Neural progenitor cell (in vitro differentiated cells): ENCODE measurements at regions not wholly inside any gene's neighbourhood (a gene's known extent, or its start where the extent isn't known, plus 50 kb on each side); places are given as distances from the start of the nearest gene placed in this dataset.

Experiments used
- DNase-seq: peaks from one replicate; pipeline ENCODE4 v3.0.0-alpha.2; 2016; ENCODE audit warnings: low spot score
- H2AFZ ChIP-seq: fragments of 200-600 bp; sonication (generic); replicated peaks from 2 replicates; pipeline ENCODE4 v1.6.1; 2016; ENCODE audit warnings: antibody characterized with exemption
- H3F3A ChIP-seq: fragments of 200-600 bp; sonication (generic); 2 replicates; pipeline ENCODE4 v1.6.1; 2016; ENCODE audit warnings: antibody characterized with exemption, low read depth
- H3K27ac ChIP-seq: fragments of 200-600 bp; sonication (generic); 2 replicates; pipeline ENCODE4 v1.5.1; 2016; ENCODE audit warnings: mild to moderate bottlenecking
- H3K27me3 ChIP-seq: fragments of 200-600 bp; sonication (generic); 2 replicates; pipeline ENCODE4 v1.6.1; 2016; ENCODE audit warnings: mild to moderate bottlenecking, moderate library complexity
- H3K36me3 ChIP-seq: fragments of 200-600 bp; sonication (generic); 2 replicates; pipeline ENCODE4 v1.5.1; 2016
- H3K4me1 ChIP-seq: fragments of 200-600 bp; sonication (generic); 2 replicates; pipeline ENCODE4 v1.6.1; 2016; ENCODE audit warnings: mixed run types
- H3K4me2 ChIP-seq: fragments of 200-600 bp; sonication (generic); 2 replicates; pipeline ENCODE4 v1.6.1; 2016
- H3K4me3 ChIP-seq: fragments of 200-600 bp; sonication (generic); 2 replicates; pipeline ENCODE4 v1.5.1; 2016
- H3K79me2 ChIP-seq: fragments of 200-600 bp; sonication (generic); 2 replicates; pipeline ENCODE4 v1.6.1; 2016; ENCODE audit warnings: low read depth
- H3K9ac ChIP-seq: fragments of 200-600 bp; sonication (generic); 2 replicates; pipeline ENCODE4 v1.6.1; 2016
- H3K9me3 ChIP-seq: fragments of 200-600 bp; sonication (generic); 2 replicates; pipeline ENCODE4 v1.5.1; 2016; ENCODE audit warnings: low read depth
- H4K20me1 ChIP-seq: fragments of 200-600 bp; sonication (generic); 2 replicates; pipeline ENCODE4 v1.6.1; 2016; ENCODE audit warnings: low read depth
- H3K27ac Mint-ChIP-seq: 3 replicates; pipeline ENCODE4 v1.8.0; 2021; ENCODE audit warnings: mixed read lengths
- H3K27me3 Mint-ChIP-seq: 2 replicates; pipeline ENCODE4 v1.8.0; 2022; ENCODE audit warnings: low read depth, mild to moderate bottlenecking, inconsistent platforms, moderate library complexity, mixed read lengths; ENCODE audit not compliant: insufficient read depth
- H3K36me3 Mint-ChIP-seq: 3 replicates; pipeline ENCODE4 v1.8.0; 2021; ENCODE audit warnings: mixed read lengths
- H3K4me1 Mint-ChIP-seq: 3 replicates; pipeline ENCODE4 v1.8.0; 2021; ENCODE audit warnings: mixed read lengths
- H3K4me3 Mint-ChIP-seq: 3 replicates; pipeline ENCODE4 v1.8.0; 2021; ENCODE audit warnings: mild to moderate bottlenecking, moderate library complexity, mixed read lengths
- H3K9me3 Mint-ChIP-seq: 3 replicates; pipeline ENCODE4 v1.8.0; 2020; ENCODE audit warnings: mixed read lengths
- EZH2 ChIP-seq: fragments of 200-600 bp; sonication (generic); IDR thresholded peaks from 2 replicates; pipeline ENCODE4 v1.6.1; 2017; ENCODE audit warnings: antibody characterized with exemption, mild to moderate bottlenecking, moderate library complexity
- EZH2phosphoT487 ChIP-seq: fragments of 200-600 bp; sonication (generic); IDR thresholded peaks from 2 replicates; pipeline ENCODE4 v1.6.1; 2017; ENCODE audit warnings: antibody characterized with exemption
- TF ChIP-seq, protein P1 (sequence below): fragments of 200-600 bp; sonication (generic); IDR thresholded peaks from 2 replicates; pipeline ENCODE4 v1.5.1; 2017; ENCODE audit warnings: antibody characterized with exemption, mild to moderate bottlenecking

DNA sequence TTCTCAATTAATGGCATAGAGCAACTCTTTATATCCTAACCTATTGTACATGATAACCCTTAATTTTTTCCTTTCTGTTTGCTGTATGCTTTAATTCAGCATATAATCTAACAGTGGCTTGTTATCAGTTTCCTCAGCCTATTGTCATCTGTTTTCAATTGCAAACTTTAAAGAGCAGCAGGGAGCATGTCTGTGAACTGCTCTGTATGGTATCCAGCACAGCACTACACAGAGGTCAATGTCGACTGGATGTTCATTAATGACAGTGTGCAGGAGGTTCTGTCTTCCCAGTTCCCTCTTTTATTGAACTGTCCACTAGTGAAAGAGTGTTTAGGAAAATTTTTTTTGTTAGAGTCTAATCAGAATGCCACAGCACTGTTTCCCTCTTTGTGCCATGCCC lies 609.1 kb downstream of the SOX5 start:
- DNase-seq = no peak
- Histone ChIP-seq H2AFZ (no peak overlapping the region), H3K9me3 (no peaks in the 10 kb centered on the region), H3F3A (no peaks in the 10 kb centered on the region), H3K36me3 (no peaks in the 10 kb centered on the region), H3K27ac (no peak overlapping the region), H3K79me2 (no peaks in the 10 kb centered on the region), H4K20me1 (no peaks in the 10 kb centered on the region), H3K4me2 (no peak overlapping the region), H3K4me1 (peaks cover 5% of the 10 kb centered on the region), H3K27me3 (no peaks in the 10 kb centered on the region), H3K4me3 (no peak overlapping the region), H3K9ac (no peak overlapping the region)
- Mint-ChIP-seq H3K9me3 (no peaks in the 10 kb centered on the region), H3K4me1 (peaks cover 10% of the 10 kb centered on the region), H3K27ac (no peak overlapping the region), H3K4me3 (no peak overlapping the region), H3K36me3 (no peaks in the 10 kb centered on the region), H3K27me3 (peaks cover 4% of the 10 kb centered on the region)
- TF ChIP-seq EZH2 (no peak), EZH2phosphoT487 (no peak)
- TF ChIP-seq, protein P1, sequence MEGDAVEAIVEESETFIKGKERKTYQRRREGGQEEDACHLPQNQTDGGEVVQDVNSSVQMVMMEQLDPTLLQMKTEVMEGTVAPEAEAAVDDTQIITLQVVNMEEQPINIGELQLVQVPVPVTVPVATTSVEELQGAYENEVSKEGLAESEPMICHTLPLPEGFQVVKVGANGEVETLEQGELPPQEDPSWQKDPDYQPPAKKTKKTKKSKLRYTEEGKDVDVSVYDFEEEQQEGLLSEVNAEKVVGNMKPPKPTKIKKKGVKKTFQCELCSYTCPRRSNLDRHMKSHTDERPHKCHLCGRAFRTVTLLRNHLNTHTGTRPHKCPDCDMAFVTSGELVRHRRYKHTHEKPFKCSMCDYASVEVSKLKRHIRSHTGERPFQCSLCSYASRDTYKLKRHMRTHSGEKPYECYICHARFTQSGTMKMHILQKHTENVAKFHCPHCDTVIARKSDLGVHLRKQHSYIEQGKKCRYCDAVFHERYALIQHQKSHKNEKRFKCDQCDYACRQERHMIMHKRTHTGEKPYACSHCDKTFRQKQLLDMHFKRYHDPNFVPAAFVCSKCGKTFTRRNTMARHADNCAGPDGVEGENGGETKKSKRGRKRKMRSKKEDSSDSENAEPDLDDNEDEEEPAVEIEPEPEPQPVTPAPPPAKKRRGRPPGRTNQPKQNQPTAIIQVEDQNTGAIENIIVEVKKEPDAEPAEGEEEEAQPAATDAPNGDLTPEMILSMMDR = no peak

DNA sequence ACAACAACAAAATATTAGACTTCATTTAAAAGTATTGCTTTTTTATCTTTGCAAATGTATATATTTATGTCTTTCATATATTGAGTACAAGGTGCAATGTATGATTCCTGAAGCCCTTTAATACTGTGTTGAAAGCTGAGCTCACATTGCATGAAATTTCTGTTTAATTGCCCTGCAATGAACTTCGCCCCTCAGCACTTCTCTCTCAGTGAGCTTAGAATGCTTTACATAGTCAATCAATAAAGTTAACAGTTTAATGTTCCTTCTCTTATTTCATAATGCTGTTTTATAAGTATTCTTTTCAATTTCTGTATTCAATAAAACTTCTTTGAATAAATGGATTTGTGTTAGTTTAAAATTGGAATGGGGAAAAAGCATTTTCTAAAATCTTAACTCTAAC lies 607.1 kb downstream of the SOX5 start:
- Histone ChIP-seq H3K27ac (no peak overlapping the region), H3K9me3 (no peaks in the 10 kb centered on the region), H3K79me2 (no peaks in the 10 kb centered on the region), H3K36me3 (no peaks in the 10 kb centered on the region), H3K4me1 (peaks cover 5% of the 10 kb centered on the region), H4K20me1 (no peaks in the 10 kb centered on the region), H3K9ac (no peak overlapping the region), H3K4me2 (no peak overlapping the region), H3K4me3 (no peak overlapping the region), H3F3A (no peaks in the 10 kb centered on the region), H3K27me3 (no peaks in the 10 kb centered on the region), H2AFZ (no peak overlapping the region)
- no peak overlapping the region for H3K4me3 Mint-ChIP-seq
- H3K9me3 Mint-ChIP-seq = no peaks in the 10 kb centered on the region
- no peaks in the 10 kb centered on the region for H3K36me3 Mint-ChIP-seq
- peaks cover 10% of the 10 kb centered on the region for H3K4me1 Mint-ChIP-seq
- TF ChIP-seq, protein P1 = no peak
- TF ChIP-seq EZH2 (no peak), EZH2phosphoT487 (no peak)
- peaks cover 4% of the 10 kb centered on the region for H3K27me3 Mint-ChIP-seq
- no peak for DNase-seq
- no peak overlapping the region for H3K27ac Mint-ChIP-seq

DNA sequence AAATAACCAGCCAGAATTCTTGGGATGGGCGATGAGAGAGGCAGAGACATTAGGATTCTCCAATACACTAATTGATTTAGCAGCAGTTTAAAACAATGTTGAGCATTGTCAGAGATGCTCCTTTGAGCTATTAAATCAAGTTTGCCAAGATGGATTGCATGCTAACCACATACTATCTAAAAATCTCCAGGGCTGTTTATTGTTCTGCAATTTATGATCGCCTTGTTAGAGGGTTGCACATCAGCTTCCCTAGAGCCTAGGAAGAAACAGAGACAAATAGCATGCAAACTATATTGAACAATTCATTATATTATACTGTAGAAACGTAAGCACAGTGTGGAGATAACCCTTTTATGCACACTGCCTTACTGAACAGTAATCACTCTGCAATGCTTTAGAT lies 599.9 kb downstream of the SOX5 start:
- Mint-ChIP-seq H3K9me3 (no peaks in the 10 kb centered on the region), H3K27ac (no peak overlapping the region), H3K27me3 (no peaks in the 10 kb centered on the region), H3K4me3 (no peak overlapping the region), H3K4me1 (peaks cover 10% of the 10 kb centered on the region), H3K36me3 (no peaks in the 10 kb centered on the region)
- Histone ChIP-seq H2AFZ (no peak overlapping the region), H3K9me3 (no peaks in the 10 kb centered on the region), H3K79me2 (no peaks in the 10 kb centered on the region), H3F3A (no peaks in the 10 kb centered on the region), H3K9ac (no peak overlapping the region), H3K4me3 (no peak overlapping the region), H3K4me2 (no peak overlapping the region), H3K27ac (no peak overlapping the region), H3K36me3 (no peaks in the 10 kb centered on the region), H4K20me1 (no peaks in the 10 kb centered on the region), H3K27me3 (no peaks in the 10 kb centered on the region), H3K4me1 (peaks cover 10% of the 10 kb centered on the region)
- TF ChIP-seq EZH2 = no peak
- TF ChIP-seq, protein P1 = no peak
- no peak for TF ChIP-seq EZH2phosphoT487
- DNase-seq = no peak

DNA sequence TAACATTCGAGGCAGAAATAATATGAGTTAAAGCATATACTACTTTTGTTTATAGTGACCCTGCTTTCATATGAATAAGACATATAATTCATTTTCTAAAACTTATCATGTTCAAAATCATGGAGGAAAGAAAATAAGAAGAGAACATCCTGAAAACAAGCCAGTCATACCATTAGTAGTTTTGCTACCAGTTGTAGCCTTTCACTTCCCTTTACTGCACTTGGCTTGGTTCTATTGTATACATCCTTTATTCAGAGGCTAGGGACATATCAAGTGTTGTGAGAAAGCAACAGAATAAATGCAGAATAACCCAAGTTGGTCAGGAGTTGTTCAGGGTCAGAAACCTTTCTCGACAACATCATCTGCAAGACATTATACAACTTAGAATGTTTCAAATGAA lies 598.7 kb downstream of the SOX5 start:
- Histone ChIP-seq H3F3A (no peaks in the 10 kb centered on the region), H3K4me3 (no peak overlapping the region), H3K4me2 (no peak overlapping the region), H3K36me3 (no peaks in the 10 kb centered on the region), H3K27me3 (no peaks in the 10 kb centered on the region), H3K4me1 (peaks cover 10% of the 10 kb centered on the region), H2AFZ (no peak overlapping the region), H3K79me2 (no peaks in the 10 kb centered on the region), H3K9ac (no peak overlapping the region), H3K9me3 (no peaks in the 10 kb centered on the region), H3K27ac (no peak overlapping the region), H4K20me1 (no peaks in the 10 kb centered on the region)
- H3K27me3 Mint-ChIP-seq = no peaks in the 10 kb centered on the region
- no peak for DNase-seq
- no peaks in the 10 kb centered on the region for H3K36me3 Mint-ChIP-seq
- H3K4me3 Mint-ChIP-seq = no peak overlapping the region
- H3K9me3 Mint-ChIP-seq = no peaks in the 10 kb centered on the region
- H3K4me1 Mint-ChIP-seq = peaks cover 10% of the 10 kb centered on the region
- TF ChIP-seq, protein P1 = no peak
- TF ChIP-seq EZH2phosphoT487 = no peak
- TF ChIP-seq EZH2 = no peak
- H3K27ac Mint-ChIP-seq = no peak overlapping the region
